HL-60/S4 (cell line): ENCODE measurements at regions not wholly inside any gene's neighbourhood (a gene's known extent, or its start where the extent isn't known, plus 50 kb on each side); places are given as distances from the start of the nearest gene placed in this dataset.

Source experiments
- in situ Hi-C: fragments of 300-500 bp; cut with MboI; formaldehyde crosslinking; loops from 2 replicates; pipeline ENCODE4 v1.14.3; 2022; ENCODE audit warnings: low sequenced_read_pairs

- in situ Hi-C loops = no loop called here
Measured at GRCh38 chr1:222373216-222373615, 174.7 kb downstream of the HHIPL2 start.

- in situ Hi-C loops = no loop called here
Measured at GRCh38 chr1:222372221-222372620, 175.7 kb downstream of the HHIPL2 start.

DNA sequence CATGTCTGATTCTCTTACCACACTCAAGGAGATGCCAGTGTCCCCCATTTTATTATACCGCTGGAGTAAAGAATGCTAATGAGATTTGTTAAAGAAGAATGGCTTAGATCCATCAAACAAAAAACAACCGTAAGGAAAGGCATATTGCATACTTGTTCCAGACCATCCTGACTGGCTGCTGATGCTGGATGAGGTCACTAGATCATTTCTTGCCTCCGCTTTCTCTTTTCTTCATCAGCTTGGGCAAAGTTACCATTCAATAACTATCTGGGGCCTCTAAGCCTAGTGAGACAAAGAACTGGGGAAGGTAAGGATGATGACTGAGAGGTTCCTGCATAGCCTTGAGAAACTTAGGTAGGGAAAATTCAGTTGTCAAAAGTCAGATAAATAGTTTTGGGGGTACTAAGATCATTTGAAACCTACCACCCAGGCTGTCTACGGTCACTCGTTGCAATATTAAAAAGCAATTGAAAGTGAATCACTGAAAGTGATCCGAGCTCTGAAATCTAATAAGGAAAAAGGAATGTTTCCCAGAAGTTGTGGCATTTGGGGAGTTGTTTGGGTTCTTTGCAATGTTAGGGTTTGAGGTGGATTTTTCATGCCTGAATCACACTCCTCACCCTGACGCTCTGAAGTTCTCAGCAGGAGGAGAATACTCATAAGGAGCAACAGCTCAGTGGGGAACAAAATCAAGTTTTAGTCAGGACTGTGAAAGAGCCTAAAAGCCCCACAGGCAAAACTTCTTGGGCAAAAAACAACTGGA is 176.8 kb downstream of the HHIPL2 start:
- in situ Hi-C loops = no loop called here

DNA sequence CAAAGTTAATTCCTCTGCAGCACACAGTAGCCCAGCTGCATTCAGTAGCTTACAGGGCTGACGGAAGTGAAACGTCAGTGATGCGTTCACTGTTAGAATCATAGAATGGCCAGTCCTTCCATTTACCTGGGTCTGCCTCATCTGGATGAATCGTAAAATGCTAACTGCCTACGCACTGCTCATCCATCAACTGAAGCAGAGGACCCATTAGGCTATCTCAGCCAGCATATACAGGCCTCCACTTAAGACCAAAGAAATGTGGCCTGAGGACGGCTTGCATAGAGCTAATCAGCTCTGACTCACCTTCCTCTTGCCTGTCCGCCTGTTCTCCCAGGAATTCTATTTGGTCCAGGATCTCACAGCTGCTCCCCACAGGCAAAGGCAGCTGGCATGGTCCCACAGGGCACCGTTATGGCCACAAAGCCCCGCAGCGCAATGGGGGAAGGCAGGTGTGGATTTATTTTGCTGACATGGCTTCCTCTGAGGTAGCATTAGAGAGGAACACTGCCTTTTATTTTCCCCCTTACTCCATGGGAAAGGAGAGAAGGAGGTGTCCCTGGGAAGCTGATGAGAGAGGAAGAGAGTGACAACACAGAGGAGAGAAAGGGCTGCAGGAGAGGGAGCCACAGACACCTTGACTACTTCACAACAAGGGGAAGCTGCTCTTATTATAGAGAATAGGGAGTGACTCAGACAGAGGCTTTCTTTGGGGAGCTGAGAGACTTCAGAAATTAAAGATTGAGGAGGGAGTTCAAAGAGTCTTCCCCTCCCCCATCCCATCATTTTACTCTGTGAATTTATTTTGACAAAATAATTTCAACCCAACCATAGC is 177.6 kb downstream of the HHIPL2 start:
- in situ Hi-C loops = no loop called here

GRCh38 chr1:222369148-222369547 is 178.8 kb downstream of the HHIPL2 start:
- in situ Hi-C loops = no loop called here

DNA sequence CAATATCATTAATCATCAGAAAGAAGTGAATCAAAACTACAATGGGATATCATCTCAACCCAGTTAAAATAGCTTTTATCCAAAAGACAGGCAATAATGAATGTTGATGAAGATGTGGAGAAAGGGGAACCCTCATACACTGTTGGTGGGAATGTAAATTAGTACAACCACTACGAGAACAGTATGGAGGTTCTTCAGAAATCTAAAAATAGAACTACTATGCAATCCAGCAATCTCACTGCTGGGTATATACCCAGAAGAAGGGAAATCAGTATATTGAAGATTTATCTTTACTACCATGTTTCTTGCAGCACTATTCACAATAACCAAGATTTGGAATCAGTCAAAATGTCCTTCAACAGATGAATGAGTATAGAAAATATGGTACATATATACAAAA is 189.8 kb downstream of the HHIPL2 start:
- in situ Hi-C loops = no loop called here

GRCh38 chr1:222357252-222357651 is 190.7 kb downstream of the HHIPL2 start:
- in situ Hi-C loops = no loop called here

- in situ Hi-C loops = no loop called here
Measured at GRCh38 chr1:222347627-222348026, 200.3 kb downstream of the HHIPL2 start.

- in situ Hi-C loops = no loop called here
Measured at GRCh38 chr1:222346955-222347354, 200.9 kb downstream of the HHIPL2 start.

DNA sequence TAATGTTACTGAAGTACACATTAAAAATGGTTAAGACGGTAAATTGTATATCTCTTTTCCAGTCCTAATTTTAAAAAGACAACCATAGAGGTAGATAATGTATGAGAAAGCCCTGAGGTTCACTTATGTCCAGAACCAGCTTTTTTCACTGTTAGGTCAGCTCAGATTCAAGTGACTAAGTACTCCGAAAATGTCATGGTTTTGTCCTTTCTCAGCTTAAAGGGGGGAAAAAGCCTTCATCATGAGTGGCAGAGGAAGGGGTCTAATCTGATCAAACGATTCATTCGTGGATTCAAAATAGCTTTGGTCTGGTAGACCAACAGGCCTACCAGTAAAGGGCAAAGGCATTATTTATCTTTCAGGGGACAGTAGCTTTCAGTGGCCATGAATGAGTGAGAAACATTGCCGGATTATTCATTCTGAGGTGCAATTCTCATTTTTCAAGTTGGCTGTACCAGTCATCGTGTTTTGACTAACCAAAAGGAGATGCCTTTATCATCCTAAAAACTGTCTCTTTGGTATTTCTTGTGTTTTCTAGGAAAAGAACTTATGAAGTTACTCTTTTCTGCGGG is 208.4 kb downstream of the HHIPL2 start:
- in situ Hi-C loops = no loop called here

GRCh38 chr1:222335586-222335985 is 212.3 kb downstream of the HHIPL2 start:
- in situ Hi-C loops = no loop called here

DNA sequence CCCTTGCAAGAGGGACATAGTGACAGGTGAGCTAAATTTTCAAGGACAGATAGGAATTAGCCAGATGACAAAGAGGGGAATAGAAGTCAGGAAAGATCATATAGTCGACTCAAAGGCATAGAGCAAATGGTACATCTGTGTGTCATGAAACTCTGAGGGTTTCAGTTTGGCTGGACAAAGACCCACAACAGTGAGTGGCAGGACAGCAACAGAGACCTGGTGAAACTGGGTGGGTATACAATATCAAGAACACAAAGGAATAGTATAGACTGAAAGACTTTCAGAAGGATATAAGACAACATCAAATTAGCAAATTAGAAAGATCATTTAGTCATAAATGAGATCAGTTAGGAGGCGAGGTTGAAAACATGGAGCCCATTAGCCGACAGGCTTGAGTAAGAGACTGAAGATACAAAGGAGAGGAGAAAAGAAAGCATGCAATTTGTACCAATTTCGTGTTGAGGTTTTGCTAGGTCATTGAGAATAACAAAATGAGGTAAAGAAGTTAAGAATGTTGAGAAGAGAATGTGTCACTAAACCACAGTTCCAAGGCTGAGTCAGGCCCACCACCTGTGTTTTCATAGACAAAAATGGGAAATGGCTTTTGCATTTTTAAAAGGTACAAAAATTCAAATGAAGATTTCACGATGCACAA is 213.8 kb downstream of the HHIPL2 start:
- in situ Hi-C loops = no loop called here

DNA sequence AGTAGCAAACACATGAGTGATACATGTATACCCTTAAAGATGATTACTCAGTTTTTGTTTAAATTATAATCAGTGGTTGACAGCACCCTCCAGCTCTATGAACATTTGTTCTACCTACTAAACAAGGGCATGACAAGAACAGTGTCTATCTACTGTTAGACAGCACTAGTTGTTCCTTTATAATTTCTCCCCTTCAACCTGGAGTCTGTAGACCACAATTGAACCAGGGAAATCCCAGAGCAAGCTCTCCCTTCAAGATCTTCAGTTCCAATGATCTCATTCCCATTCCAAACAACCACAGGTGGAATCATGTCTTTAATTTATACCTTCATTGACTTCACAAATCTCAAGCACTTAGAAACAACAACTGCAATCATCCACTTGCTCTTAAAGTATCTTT is 216.1 kb downstream of the HHIPL2 start:
- in situ Hi-C loops = no loop called here

DNA sequence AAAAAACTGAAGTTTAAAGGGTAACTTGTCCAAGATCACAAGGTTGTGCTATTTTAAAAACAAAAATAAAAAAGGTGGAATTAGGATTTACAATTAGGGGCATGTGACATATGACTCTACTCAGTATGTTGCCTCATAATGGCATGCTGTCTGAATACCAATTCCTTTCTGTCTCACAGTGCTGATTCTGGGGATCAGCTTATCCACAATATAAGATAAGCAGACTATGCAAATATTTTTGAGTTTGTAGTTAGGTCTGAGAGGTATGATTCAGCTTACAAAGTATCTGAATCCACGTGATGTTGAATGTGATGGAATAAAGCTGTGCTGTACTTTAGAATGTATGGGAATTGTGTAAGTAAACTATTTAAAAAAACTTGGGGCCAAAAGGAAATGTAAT is 216.6 kb downstream of the HHIPL2 start:
- in situ Hi-C loops = no loop called here

- in situ Hi-C loops = no loop called here
Measured at GRCh38 chr1:222329493-222330045, 218.3 kb downstream of the HHIPL2 start.

DNA sequence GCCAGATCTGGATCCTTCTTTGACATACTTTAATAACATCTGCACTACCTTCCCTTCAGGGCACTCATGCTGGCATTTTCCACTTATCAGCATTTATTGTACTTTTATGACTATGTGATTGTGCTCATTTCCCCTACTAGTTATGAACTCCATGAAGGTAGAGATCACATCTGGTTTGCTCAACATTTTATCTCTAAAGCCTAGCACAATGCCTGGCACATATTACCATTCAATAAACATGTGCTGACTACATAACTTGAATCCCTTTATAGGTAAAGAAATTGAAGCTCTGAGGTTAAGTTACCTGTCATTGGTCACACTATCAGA is 221.2 kb downstream of the HHIPL2 start:
- in situ Hi-C loops = no loop called here

GRCh38 chr1:222326006-222326709 is 221.7 kb downstream of the HHIPL2 start:
- in situ Hi-C loops = no loop called here

DNA sequence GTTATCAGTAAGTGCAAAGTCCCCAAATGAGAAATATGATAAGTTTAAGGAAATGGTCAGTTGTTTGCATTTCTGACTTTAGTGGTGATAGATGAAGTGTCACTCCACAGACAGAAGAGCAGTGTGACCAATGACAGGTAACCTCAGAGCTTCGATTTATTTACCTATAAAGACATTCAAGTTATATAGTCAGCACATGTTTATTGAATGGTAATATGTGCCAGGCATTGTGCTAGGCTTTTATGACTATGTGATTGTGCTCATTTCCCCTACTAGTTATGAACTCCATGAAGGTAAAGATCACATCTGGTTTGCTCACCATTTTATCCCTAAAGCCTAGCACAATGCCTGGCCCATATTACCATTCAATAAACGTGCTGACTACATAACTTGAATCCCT is 222.4 kb downstream of the HHIPL2 start:
- in situ Hi-C loops = no loop called here

DNA sequence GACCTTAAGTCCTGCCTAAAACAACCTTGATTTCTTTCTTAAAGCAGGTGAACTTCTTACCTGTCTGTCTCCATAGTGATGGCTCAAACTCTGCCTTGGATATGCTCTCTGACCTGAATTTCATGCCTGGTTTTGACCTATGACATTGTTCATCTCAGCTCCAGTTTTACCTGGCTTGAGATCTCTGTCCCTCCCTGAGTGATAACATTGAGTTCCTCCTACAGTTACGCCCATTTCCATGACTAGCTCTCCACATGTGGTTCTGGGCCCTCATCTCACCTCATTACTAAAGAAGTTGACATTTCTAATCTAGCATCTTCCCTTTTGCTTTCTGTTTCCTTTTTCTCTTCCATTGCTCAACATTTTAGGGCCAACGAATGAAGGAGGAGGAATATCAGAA is 233.1 kb downstream of the HHIPL2 start:
- in situ Hi-C loops = no loop called here

GRCh38 chr1:222310836-222311235 is 237.1 kb downstream of the HHIPL2 start:
- in situ Hi-C loops = no loop called here

GRCh38 chr1:222307621-222308020 is 240.3 kb downstream of the HHIPL2 start:
- in situ Hi-C loops = no loop called here
